Epithelial cell of prostate (primary cell): ENCODE measurements at regions not wholly inside any gene's neighbourhood (a gene's known extent, or its start where the extent isn't known, plus 50 kb on each side); places are given as distances from the start of the nearest gene placed in this dataset.

Experiments used
- DNase-seq: peaks from one replicate; pipeline ENCODE4 v3.0.0-alpha.2; 2011; ENCODE audit warnings: low read depth, low spot score
- H3K27ac ChIP-seq: fragments of 450-650 bp; 2 replicates; pipeline ENCODE4 v1.5.1; 2017; ENCODE audit warnings: mild to moderate bottlenecking

DNA sequence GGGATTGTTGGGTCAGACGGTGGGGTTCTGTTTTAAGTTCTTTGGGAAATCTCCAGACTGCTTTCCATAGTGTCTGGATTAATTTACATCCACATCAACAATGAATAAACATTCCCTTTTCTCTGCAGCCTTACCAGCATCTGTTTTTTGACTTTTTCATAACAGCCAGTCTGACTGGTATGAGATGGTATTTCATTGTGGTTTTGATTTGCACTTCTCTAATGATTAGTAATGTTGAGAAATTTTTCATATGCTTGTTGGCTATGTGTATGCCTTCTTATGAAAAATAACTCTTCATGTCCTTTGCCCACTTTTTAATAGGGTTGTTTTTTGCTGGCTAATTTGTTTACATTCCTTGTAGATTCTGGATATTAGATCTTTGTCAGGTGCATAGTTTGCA, 140.8 kb upstream of the CNTN1 start:
- no peak overlapping the region for H3K27ac ChIP-seq
- DNase-seq, result no peak

DNA sequence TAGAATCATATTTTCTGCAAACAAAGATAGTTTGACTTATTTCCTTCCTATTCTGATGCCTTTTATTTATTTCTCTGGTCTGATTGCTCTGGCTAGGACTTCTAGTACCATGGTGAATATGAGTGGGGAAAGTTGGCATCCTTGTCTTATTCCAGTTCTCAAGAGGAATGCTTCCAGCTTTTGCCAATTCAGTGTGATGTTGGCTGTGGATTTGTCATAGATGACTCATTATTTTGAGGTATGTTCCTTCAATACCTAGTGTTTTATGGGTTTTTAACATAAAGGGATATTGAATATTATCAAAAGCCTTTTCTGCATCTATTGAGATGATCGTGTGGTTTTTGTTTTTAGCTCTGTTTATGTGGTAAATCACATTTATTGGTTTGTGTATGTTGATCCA, 139.4 kb upstream of the CNTN1 start:
- H3K27ac ChIP-seq, result no peak overlapping the region
- DNase-seq, result no peak

DNA sequence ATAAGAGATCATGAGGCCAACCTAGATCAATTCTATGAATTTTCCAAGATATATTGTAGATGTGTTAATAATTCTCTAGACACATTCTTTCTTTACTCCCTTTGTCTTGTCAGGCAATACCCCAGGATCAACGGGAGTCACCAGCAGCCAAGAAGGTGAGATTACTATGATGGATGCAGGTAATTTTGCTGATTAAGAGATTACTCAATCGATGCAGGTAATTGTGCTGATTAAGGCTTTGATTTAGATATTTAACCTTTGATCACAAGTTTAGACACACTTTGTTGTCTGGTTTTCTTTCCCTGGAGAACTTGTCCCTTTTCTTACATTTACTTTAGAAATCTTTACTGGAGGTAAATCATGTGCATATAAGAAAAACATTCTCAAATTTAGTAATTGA, 134.3 kb upstream of the CNTN1 start:
- DNase-seq, result no peak

DNA sequence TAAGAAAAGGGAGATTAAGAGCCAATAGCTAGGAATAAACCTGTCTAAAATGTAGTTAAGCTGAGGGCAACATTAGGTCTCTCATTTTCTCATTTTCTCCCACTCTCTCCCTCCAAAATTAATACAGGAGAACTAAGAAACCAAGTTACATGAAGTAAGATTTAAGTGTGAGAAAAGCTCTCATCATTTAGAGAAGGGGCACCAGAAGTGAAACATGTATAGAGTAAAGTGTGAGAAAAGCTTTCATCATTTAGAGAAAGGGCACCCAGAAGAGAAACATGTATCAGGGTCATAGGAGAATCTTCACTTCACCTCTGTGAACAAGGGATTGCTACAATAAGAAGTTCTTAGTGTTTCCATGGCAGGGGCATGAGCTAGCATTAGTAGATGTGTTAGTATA, 132.4 kb upstream of the CNTN1 start:
- DNase-seq, result no peak
- no peak overlapping the region for H3K27ac ChIP-seq

More for the DNA sequence above, 134.3 kb upstream of the CNTN1 start:
- H3K27ac ChIP-seq, result no peak overlapping the region

DNA sequence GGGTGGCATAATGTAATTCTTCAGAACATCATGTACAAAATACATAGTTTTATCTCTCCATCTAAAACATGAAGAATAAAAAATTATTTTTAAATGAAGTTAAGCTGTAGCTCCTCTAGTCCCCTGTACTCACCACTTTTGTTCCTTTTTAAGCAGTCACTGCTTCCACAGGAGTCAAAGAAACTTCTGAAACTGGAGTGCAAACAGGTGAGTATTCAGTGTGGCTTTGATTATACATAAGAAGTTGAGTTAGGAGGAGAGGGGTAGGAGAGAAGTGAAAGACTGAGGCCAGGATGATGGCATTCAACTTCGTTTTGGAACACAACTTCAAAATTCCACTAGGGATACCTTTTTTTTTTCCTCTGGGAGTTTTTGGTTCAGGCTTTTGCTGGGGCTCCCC, 131.4 kb upstream of the CNTN1 start:
- H3K27ac ChIP-seq, result no peak overlapping the region
- DNase-seq, result no peak

DNA sequence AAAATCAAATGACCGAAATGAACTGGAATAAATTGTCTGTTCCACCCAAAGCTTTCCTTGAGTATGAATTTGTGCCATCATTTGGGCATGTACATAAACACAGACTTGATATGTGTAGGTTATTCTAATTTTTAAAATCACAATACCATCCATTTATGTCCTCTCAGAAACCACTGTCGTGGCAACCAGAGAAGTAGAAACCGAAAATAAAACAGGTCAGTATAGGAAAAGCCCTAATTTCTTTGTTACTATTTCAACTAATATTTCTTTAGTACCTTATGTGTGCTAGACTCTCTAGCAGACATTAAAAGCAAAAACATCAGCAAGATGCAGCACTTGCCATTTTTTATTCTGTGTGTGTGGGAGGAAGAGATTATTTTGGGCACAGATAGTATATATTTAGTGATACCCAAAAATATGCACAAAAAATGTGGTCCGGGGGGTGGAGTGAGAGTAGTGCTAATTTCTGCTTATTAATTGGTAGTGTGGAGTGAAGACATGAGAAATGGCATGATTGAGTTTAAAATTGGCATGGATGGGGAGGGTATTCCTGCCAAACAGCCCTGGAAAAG, 130.8 kb upstream of the CNTN1 start:
- no peak for DNase-seq
- no peak overlapping the region for H3K27ac ChIP-seq

DNA sequence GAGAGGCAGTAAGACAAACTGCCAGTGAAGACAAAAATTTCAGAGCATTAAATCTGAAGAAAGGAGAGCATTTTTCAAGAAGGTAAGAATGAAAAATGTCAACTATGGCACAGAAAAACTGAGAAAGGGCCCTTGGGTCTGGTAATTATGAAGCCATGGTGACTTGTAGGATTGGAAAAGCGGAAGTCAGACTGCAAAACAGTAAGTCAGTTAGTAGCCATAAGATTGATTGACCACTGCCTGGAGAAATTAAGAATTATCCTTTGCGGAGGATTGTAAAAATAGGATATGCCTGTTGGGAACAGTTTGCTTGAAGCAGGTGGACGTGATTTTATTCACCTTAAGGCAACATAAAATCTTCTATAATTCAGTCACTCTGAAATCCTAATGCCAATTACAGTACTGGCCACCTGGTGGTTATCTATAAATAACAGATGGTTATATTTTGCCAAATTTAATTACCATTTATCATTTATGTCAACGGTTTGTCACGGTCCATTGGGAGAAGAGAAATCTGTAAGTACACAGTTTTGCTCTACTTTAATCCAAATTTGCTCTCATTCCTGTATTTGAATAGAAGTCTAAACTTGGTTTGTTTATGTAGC, 127.1 kb upstream of the CNTN1 start:
- DNase-seq, result no peak
- H3K27ac ChIP-seq, result no peak overlapping the region

DNA sequence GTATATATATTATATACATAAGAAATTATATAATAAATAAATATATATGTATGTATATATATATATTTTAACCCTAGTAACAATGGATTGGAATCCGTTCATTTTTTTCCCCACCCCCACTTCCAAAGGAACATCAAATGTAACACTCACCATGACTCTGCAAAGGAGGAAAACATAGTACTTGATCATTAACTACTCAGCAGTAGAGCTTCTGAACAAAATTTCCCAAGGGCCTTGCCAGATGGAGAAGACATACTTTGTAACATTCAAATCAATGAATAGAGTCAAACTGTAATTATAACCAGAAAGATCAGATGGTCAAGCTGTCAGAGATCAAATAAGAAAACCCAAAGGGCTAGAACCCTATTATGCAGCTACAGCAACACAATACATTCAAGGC, 126.0 kb upstream of the CNTN1 start:
- no peak for DNase-seq
- H3K27ac ChIP-seq, result no peak overlapping the region

DNA sequence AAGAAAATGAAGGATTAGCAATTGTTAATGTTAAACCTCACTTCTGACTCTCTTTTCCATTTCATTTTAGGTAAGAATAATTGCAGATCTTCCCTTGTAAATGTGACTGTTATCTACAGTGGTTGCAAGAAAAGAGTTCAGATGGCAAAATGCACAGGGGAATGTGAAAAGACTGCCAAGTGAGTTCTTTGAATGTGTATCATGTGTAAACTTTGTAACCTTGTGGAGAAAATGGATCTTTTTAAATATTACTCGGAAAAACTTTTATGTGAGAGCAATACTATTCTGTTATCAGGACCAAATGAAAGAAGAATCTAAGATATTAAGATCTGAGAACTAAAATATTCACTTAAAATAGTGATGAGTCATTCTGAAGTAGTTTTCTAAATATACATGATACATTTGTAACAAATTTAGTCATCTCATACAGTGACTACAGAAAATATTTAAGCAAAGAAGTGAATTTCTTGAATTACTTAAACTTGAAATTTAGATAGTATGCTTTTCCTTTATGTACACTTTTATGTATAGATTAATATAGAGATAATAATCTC, 122.5 kb upstream of the CNTN1 start:
- DNase-seq, result no peak
- no peak overlapping the region for H3K27ac ChIP-seq

DNA sequence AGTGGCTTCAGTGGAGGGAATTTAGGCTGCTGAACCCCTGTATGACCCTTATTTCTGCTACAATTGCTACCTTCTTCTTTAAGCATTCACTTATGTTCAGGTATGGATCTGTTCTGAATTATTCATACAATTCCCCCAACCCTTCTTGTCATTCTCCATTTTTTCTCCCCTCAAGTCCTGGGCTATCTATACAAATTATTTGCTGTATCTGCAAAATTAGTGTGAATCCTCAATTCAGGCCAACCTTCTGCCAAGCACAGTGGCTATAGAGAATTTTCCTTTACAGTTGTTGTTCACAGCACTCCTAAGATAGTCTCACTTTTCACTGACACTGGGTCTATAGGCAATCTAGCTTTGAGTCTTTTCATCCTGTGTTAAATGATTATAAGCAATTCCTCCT, 119.2 kb upstream of the CNTN1 start:
- no peak for DNase-seq

DNA sequence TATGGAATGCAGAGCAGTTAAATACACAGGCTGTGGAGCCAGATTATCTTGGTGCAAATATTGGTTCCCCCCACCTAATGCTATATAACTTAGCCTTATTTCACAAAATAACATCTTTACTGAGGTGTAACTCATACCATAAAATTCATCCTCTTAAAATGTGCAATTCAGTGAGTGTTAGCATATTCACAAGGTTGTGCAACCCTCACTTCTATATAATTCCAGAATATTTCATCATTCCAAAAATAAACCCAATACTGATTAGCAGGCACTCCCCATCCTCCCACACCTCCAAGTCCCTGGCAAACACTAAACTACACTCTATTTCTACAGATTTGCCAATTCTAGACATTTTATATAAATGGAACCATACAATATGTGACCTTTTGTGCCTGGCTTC, 116.3 kb upstream of the CNTN1 start:
- no peak for DNase-seq
- H3K27ac ChIP-seq, result no peak overlapping the region

More for the DNA sequence above, 119.2 kb upstream of the CNTN1 start:
- no peak overlapping the region for H3K27ac ChIP-seq

DNA sequence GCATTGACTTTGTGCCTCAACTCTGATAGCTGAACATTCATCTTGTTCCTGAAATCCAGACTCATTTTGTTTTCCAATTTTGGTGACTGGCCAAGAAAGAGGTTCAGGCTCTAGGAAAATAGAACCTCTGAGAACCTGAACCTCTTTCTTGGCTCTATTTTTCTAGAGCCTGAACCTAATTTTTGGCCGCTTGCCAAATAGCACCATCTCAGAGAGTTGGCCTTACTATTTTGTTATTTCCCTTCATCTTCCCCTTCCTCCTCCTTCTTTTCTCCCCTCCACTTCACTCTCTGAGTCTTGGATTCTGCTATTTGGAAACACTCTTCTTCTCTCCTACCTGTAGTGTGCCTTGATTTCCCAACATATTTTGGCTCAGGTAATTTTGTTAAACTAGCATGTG, 114.4 kb upstream of the CNTN1 start:
- DNase-seq, result no peak

DNA sequence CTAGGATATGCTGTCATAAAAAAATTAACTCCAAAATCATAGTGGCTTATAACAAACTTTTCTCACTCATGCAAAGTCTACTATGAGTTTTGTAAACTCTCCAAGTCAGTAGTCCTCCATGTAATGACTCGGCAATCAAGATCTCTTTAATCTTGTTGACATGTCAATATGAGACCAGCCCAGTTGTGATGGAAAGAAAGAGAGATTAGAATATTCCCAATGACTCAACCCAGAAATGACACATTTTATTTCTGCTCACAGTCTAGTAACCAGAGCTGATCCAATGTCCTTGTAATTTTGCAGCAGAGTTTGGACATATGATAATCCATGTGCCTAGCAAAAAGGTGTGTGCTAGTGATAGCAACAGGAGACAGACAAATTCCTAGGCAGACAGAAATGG, 112.6 kb upstream of the CNTN1 start:
- H3K27ac ChIP-seq, result no peak overlapping the region
- no peak for DNase-seq

More for the DNA sequence above, 114.4 kb upstream of the CNTN1 start:
- H3K27ac ChIP-seq, result no peak overlapping the region

DNA sequence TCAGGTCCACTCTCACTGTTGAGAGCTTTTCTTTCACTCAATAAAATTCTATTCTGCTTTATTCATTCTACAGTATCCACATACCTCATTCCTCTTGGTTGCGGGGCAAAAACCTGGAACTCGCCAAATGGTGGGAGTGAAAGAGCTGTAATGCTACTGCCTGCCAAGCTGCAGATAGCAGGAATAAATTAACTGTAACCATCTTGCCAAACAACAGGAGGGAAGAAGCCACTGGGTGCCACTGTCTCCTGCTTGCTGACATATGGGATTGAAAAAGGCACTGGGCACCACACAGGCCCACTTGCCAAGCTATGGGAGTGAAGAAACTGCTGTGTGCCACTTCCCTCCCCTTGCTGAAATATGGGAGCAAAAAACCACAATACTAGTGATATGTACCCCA, 111.9 kb upstream of the CNTN1 start:
- no peak overlapping the region for H3K27ac ChIP-seq
- DNase-seq, result no peak

DNA sequence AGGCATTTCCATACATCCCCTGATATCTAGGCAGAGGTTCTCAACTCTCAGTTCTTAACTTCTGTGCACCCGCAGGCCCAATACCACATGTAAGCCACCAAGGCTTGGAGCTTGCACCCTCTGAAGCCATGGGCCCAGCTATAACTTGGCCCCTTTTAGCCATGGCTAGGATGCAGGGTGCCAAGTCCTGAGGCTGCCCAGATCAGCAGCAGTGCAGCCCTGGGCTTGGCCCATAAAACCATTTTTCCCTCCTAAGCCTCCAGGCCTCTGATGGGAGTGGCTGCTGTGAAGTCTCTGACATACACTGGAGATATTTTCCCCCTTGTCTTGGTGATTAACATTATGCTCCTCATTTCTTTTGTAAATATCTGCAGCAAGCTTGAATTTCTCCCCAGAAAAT, 110.3 kb upstream of the CNTN1 start:
- no peak overlapping the region for H3K27ac ChIP-seq
- no peak for DNase-seq

DNA sequence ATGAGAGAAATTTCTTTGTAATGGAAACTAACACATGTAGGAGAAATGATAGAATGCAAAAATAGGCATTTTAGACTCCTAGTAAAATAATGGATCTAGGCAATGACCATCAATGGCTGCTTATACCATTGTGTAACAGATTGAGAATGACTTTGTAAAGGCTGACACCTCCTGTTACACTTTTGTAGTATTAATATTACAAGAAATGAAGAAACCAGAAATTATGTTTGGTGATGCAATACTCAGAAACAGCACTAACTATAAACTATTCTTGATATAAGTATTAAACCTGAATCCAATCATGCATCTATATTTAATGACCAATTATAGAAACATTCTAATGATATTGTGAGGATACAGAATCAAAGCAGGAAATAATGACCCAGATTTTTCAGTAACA, 108.5 kb upstream of the CNTN1 start:
- no peak for DNase-seq
- no peak overlapping the region for H3K27ac ChIP-seq

DNA sequence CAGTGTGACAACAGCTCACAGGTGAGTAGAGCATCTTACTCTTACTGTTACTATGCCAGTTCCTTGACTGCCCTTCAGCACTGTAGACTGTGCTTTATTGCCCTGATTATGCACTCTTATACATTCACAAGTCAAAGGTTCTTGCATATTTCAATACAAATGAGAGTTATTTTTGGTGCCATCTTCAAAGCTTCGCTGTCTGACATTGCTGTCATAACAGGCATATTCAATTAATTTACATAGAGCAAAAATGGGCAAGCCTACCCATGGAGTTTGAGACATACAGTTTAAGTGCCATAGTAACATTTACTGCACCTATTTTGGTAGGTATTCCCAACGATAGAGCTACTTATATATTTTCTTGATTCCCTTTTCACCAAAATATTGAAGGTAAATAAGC, 107.5 kb upstream of the CNTN1 start:
- DNase-seq, result no peak
- H3K27ac ChIP-seq, result no peak overlapping the region

DNA sequence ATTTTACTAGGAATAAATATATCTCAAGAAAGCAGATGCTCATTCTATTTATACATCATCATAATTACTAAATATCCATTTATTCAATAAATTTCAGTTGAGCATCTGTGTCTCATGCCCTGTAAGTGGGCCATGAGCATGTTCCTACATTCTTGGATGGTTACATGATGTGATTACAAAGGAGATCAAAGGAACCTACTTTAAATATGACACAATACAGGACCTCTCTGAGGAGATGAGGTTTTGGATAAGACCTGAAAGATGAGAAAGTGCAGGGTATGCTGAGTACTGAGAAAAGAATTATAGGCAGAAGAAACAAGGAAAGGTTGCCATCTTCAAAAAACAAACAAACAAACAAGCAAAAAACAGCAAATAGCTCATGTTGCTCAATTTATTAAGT, 105.4 kb upstream of the CNTN1 start:
- H3K27ac ChIP-seq, result no peak overlapping the region
- no peak for DNase-seq

DNA sequence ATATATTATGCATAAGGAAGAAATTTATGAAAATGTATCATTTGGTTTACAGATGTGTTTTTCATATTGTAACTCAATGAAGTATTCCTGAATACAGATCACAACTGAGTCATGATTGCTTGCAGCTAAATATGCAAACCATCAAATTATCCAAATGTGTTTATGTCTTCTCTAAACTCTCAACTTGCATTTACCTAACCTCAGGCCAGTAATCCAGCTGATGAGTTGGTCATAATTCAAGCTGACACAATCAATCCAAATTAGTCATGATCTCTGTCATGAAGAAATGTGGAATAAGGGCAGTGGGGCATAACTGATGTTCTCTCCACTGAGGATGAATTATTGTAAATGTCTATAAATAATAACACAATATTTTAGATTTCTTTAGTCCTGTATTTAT, 104.8 kb upstream of the CNTN1 start:
- DNase-seq, result no peak
- H3K27ac ChIP-seq, result no peak overlapping the region

DNA sequence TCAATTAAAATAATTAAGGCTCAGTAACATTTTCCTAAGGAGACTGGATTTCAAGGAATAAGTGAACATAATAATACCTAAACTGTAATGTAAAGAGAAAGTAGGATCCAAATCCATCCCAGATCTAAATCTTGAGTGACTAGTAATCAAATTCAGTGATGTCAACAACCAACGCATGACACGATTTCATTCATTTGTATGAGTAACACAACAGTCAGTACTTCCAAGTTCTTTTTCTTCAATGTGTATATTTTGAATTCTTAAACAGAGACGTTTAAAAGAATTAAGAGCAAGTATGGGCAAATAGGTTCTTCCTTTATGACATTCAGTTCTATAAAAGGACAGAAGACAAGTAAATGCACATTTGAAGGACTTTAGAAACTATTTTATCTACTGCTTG, 104.3 kb upstream of the CNTN1 start:
- DNase-seq, result no peak
- H3K27ac ChIP-seq, result no peak overlapping the region

DNA sequence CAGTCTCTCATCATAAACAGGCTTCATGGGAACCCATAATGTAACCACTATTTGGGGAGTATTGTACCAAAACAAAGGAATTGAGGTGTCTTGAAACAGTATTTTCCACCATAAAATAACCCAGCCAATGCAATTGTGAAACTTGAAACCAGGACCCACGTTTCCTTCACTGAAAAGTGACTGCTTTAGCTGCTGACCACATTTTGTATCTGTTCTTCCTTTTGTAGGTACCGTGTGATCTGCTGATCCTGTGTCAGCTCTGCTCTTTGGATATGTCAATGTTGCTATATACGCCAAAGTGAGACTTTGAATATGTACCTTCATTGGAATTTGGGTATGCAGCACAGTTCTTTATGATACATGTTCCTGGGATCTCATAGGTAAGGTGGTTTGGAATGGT, 95.1 kb upstream of the CNTN1 start:
- no peak overlapping the region for H3K27ac ChIP-seq
- no peak for DNase-seq

DNA sequence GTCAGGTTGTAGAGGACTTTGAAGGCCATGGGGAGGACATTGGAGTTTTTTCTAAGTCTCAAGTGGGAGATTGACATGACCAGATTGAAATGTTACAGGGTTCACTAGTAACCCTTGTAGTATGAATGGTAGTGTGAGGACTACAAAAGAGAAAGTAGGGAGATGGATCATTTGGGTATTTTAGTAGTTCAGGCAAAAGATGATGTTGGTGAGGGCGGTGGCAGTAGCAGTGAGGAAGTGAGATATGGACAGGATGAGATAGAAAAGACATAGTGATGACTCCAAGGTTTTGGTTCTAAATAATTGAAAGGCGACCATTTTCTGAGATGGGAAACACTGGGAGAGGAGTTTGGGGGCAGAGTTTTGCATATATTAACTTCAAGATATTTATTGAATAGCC, 94.2 kb upstream of the CNTN1 start:
- DNase-seq, result no peak
- no peak overlapping the region for H3K27ac ChIP-seq
